ENCODE measurements at regions not wholly inside any gene's neighbourhood (a gene's known extent, or its start where the extent isn't known, plus 50 kb on each side); places are given as distances from the start of the nearest gene placed in this dataset.

- TF ChIP-seq CTCF (IDR thresholded peaks at IDR 0.05; ENCODE audit: control insufficient read depth, insufficient read depth, low read depth, low read length, missing control alignments) = no peak
- H3K4me3 ChIP-seq (ENCODE audit: control insufficient read depth, low read depth, low read length) = no peak overlapping the region
- no peak for DNase-seq (ENCODE audit: low read depth)
Observed at GRCh38 chr5:118722122-118723020, 266.0 kb downstream of the DTWD2 start.

GRCh38 chr5:118711727-118712126 lies 276.6 kb downstream of the DTWD2 start:
- H3K4me3 ChIP-seq (ENCODE audit: control insufficient read depth, low read depth, low read length) = no peak overlapping the region
- no peak for DNase-seq (ENCODE audit: low read depth)
- no peak for TF ChIP-seq CTCF (IDR thresholded peaks at IDR 0.05; ENCODE audit: control insufficient read depth, insufficient read depth, low read depth, low read length, missing control alignments)

DNA sequence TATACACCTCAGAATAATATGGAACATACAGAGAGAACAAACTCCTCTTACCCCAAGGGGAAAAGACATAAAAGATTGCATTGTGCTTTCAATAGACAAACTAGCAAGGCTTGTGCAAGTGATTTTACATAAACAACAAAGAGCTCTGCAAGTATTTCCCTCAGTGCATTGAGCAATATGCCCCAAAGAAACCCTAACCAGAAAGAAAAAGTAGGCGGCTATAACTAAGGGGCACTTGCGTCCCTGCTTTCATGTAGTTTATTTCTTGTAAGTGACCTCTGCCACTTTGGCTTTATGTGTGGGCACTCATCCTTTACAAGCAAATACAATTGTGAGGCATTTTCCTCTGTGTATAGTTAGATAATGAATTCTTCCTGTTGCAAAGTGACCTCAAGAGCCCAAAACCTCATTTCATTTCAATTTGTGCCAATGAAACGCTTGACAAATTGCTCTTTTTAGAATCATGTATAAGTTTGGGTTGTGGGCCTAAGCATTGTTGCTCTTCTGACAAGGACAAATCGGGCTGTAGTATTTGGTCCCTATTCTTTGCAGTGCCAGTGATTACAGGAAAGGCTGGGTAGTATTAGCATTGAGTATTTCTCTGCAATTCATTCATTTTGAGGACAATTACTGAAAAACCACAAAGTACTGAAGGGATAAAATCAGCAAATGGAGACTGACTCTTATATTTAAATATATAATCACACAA lies 282.2 kb downstream of the DTWD2 start:
- no peak for DNase-seq (ENCODE audit: low read depth)
- no peak for TF ChIP-seq CTCF (IDR thresholded peaks at IDR 0.05; ENCODE audit: control insufficient read depth, insufficient read depth, low read depth, low read length, missing control alignments)
- no peak overlapping the region for H3K4me3 ChIP-seq (ENCODE audit: control insufficient read depth, low read depth, low read length)

DNA sequence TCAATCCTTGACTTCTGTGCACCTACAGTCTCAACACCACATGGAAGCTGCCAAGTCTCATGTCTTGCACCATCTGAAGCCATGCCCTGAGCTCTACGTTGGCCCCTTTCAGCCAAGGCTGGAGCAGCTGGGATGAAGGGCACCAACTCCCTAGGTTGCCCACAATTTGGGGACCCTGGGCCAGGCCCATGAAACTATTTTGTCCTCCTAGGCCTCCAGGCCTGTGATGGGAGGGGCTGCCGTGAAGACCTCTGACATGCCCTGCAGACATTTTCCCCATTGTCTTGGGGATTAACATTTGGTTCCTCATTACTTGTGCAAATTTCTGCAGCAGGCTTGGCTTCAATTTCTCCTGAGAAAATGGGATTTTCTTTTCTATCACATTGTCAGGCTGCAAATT lies 285.1 kb downstream of the DTWD2 start:
- no peak overlapping the region for H3K4me3 ChIP-seq (ENCODE audit: control insufficient read depth, low read depth, low read length)
- TF ChIP-seq CTCF (IDR thresholded peaks at IDR 0.05; ENCODE audit: control insufficient read depth, insufficient read depth, low read depth, low read length, missing control alignments) = no peak
- no peak for DNase-seq (ENCODE audit: low read depth)

DNA sequence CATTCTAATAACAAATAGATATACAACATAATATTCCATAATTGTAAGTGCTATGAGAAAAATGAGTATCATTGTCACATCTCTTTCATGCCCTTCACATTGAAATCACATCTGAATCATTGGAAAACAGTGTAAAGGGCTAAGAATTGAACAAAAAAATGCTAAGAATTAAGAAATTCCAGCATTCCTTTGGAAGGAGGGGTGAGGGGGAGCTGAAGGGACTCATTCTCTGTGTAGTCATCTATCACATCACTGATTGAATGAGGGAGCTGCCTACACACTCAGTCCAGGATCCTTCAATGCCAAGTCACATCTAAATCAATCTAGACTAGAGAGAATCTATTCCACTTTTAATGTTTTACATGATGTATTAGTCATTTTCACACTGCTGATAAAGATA lies 286.6 kb downstream of the DTWD2 start:
- DNase-seq (ENCODE audit: low read depth) = no peak
- no peak for TF ChIP-seq CTCF (IDR thresholded peaks at IDR 0.05; ENCODE audit: control insufficient read depth, insufficient read depth, low read depth, low read length, missing control alignments)
- H3K4me3 ChIP-seq (ENCODE audit: control insufficient read depth, low read depth, low read length) = no peak overlapping the region

DNA sequence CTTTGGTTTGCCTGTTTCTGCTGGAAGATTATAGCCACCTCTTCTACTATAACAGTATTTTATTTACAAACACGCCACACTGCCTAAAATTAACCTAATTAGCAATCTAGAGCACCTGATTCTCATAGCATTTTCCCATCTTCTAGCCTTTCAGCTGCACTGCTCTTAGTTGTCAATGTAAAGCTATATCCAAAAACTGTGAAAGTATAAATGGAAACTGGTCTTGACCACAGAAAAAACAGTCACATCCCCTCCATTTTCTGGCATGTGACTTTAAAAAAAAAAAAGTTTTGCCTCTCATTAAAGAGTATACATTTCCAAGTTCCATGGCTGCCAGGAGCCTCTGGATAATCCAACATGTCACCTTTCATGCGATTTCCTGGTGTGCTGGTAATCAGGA lies 287.8 kb downstream of the DTWD2 start:
- no peak for DNase-seq (ENCODE audit: low read depth)
- no peak overlapping the region for H3K4me3 ChIP-seq (ENCODE audit: control insufficient read depth, low read depth, low read length)
- no peak for TF ChIP-seq CTCF (IDR thresholded peaks at IDR 0.05; ENCODE audit: control insufficient read depth, insufficient read depth, low read depth, low read length, missing control alignments)
